Activated CD8-positive, alpha-beta memory T cell treated with anti-CD3 and anti-CD28 coated beads, Interleukin-2, amount 50 U/mL, for 4 hours (primary cell): ENCODE measurements at regions not wholly inside any gene's neighbourhood (a gene's known extent, or its start where the extent isn't known, plus 50 kb on each side); places are given as distances from the start of the nearest gene placed in this dataset.

ENCODE experiments used
- DNase-seq: peaks from one replicate; pipeline ENCODE4 v3.0.0-alpha.2; 2020

- no peak for DNase-seq
Observed at GRCh38 chr9:32322622-32323021, 61.8 kb upstream of the ACO1 start.

GRCh38 chr9:32326146-32326545 is 58.3 kb upstream of the ACO1 start:
- DNase-seq, result no peak

GRCh38 chr9:32331240-32331639 is 53.2 kb upstream of the ACO1 start:
- no peak for DNase-seq

GRCh38 chr9:32334112-32334511 is 50.3 kb upstream of the ACO1 start:
- no peak for DNase-seq
